ENCODE measurements at regions not wholly inside any gene's neighbourhood (a gene's known extent, or its start where the extent isn't known, plus 50 kb on each side); places are given as distances from the start of the nearest gene placed in this dataset.

GRCh38 chr15:26352909-26353308, 420.0 kb downstream of the GABRB3 start:
- WGBS, 2 experiments: 91 to 94% methylated on average over 4 of the region's 4 CpGs
- Histone ChIP-seq H3K4me3 (ENCODE audit: insufficient read depth, low read depth, low read length) (no peak overlapping the region), H3K27me3 (ENCODE audit: control insufficient read depth, insufficient read depth, low read length, poor library complexity, severe bottlenecking) (no peaks in the 10 kb centered on the region), H3K36me3 (ENCODE audit: control insufficient read depth, insufficient read depth, low read length) (no peaks in the 10 kb centered on the region), H3K4me1 (ENCODE audit: control insufficient read depth, insufficient read depth, low read length) (no peaks in the 10 kb centered on the region), H3K27ac (ENCODE audit: insufficient read depth, low read depth, low read length, poor library complexity, severe bottlenecking) (no peak overlapping the region), H3K9me3 (ENCODE audit: control insufficient read depth, low read length) (no peaks in the 10 kb centered on the region)

DNA sequence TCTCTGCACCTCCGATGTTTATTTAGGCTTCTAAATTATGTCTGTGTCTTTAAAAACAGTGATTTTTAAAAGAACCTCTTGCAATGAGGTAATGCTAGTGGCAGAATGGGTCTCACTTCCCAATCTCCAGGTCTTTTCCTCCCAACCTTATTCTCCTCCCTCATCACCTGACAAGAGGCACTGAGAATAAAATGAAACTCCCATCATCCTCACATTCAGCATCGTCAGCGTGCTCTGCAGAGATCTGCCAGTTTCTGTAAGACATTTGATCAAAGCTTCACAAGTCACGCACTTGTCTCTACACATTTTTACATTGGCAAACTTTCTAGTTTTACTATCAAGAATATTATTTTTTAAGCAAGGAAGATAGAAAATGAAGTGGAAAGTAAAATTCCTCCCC, 420.5 kb downstream of the GABRB3 start:
- Histone ChIP-seq H3K27ac (ENCODE audit: insufficient read depth, low read depth, low read length, poor library complexity, severe bottlenecking) (no peak overlapping the region), H3K36me3 (ENCODE audit: control insufficient read depth, insufficient read depth, low read length) (no peaks in the 10 kb centered on the region), H3K9me3 (ENCODE audit: control insufficient read depth, low read length) (no peaks in the 10 kb centered on the region), H3K4me3 (ENCODE audit: insufficient read depth, low read depth, low read length) (no peak overlapping the region), H3K27me3 (ENCODE audit: control insufficient read depth, insufficient read depth, low read length, poor library complexity, severe bottlenecking) (no peaks in the 10 kb centered on the region), H3K4me1 (ENCODE audit: control insufficient read depth, insufficient read depth, low read length) (no peaks in the 10 kb centered on the region)
- WGBS, 2 experiments: 92 to 96% methylated on average over 4 of the region's 4 CpGs

- Histone ChIP-seq H3K4me1 (ENCODE audit: control insufficient read depth, insufficient read depth, low read length) (no peaks in the 10 kb centered on the region), H3K27me3 (ENCODE audit: control insufficient read depth, insufficient read depth, low read length, poor library complexity, severe bottlenecking) (no peaks in the 10 kb centered on the region), H3K27ac (ENCODE audit: insufficient read depth, low read depth, low read length, poor library complexity, severe bottlenecking) (no peak overlapping the region), H3K36me3 (ENCODE audit: control insufficient read depth, insufficient read depth, low read length) (no peaks in the 10 kb centered on the region), H3K4me3 (ENCODE audit: insufficient read depth, low read depth, low read length) (no peak overlapping the region), H3K9me3 (ENCODE audit: control insufficient read depth, low read length) (no peaks in the 10 kb centered on the region)
These were observed 447.4 kb downstream of the GABRB3 start for GRCh38 chr15:26325495-26325894.

DNA sequence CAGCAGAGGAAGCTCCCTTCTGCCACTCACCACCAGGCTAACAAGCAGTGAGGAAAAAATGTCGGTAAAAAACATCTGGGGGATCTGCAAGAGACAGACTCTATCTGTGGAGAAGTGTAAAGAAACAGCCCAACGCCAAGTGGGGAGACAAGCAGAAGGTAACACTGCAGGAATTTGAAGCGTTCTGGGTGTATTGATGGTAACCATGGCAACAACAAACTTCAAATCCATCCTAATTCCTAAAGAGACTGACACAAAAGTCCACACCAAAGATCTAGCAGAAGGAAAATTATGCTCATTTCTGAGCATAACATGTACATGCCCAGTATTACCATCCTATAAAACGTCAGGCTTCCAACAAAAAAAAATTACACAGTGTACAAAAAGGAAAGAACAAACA, 449.3 kb downstream of the GABRB3 start:
- Histone ChIP-seq H3K27ac (ENCODE audit: insufficient read depth, low read depth, low read length, poor library complexity, severe bottlenecking) (no peak overlapping the region), H3K4me1 (ENCODE audit: control insufficient read depth, insufficient read depth, low read length) (no peaks in the 10 kb centered on the region), H3K36me3 (ENCODE audit: control insufficient read depth, insufficient read depth, low read length) (no peaks in the 10 kb centered on the region), H3K27me3 (ENCODE audit: control insufficient read depth, insufficient read depth, low read length, poor library complexity, severe bottlenecking) (no peaks in the 10 kb centered on the region), H3K9me3 (ENCODE audit: control insufficient read depth, low read length) (no peaks in the 10 kb centered on the region), H3K4me3 (ENCODE audit: insufficient read depth, low read depth, low read length) (no peak overlapping the region)
- 85 to 91% methylated on average over 4 of the region's 4 CpGs for WGBS, 2 experiments

DNA sequence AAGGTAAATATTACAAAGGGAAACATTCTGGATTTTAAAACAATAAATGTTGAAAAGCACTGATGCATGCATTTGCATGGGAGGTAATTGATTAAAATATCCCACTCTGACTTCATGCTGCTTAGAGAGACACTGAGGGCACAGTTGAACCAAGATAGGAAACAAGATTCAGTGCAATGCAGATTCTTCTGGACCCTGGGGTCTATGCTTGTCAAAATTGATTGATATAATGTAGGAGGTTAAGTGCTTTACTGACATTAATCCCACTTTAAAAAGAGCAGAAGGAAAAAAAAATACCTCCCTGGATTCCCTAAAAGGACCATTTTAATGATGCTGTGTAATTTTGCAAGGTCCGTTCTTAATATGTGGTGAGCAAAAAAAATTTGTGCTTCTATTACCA, 454.2 kb downstream of the GABRB3 start:
- no peak overlapping the region for H3K27ac ChIP-seq (ENCODE audit: insufficient read depth, low read depth, low read length, poor library complexity, severe bottlenecking)
- H3K9me3 ChIP-seq (ENCODE audit: control insufficient read depth, low read length): no peaks in the 10 kb centered on the region
- H3K4me3 ChIP-seq (ENCODE audit: insufficient read depth, low read depth, low read length): no peak overlapping the region
- no peaks in the 10 kb centered on the region for H3K36me3 ChIP-seq (ENCODE audit: control insufficient read depth, insufficient read depth, low read length)
- H3K27me3 ChIP-seq (ENCODE audit: control insufficient read depth, insufficient read depth, low read length, poor library complexity, severe bottlenecking): no peaks in the 10 kb centered on the region
- H3K4me1 ChIP-seq (ENCODE audit: control insufficient read depth, insufficient read depth, low read length): no peaks in the 10 kb centered on the region
- WGBS, 2 experiments: 86 to 100% methylated on average over 1 of the region's 1 CpG

- Histone ChIP-seq H3K4me1 (ENCODE audit: control insufficient read depth, insufficient read depth, low read length) (no peaks in the 10 kb centered on the region), H3K27me3 (ENCODE audit: control insufficient read depth, insufficient read depth, low read length, poor library complexity, severe bottlenecking) (no peaks in the 10 kb centered on the region), H3K9me3 (ENCODE audit: control insufficient read depth, low read length) (peaks cover 4% of the 10 kb centered on the region), H3K36me3 (ENCODE audit: control insufficient read depth, insufficient read depth, low read length) (no peaks in the 10 kb centered on the region), H3K4me3 (ENCODE audit: insufficient read depth, low read depth, low read length) (no peak overlapping the region), H3K27ac (ENCODE audit: insufficient read depth, low read depth, low read length, poor library complexity, severe bottlenecking) (no peak overlapping the region)
- WGBS, 2 experiments: 93 to 96% methylated on average over 4 of the region's 4 CpGs
These were observed 451.4 kb upstream of the ATP10A start for GRCh38 chr15:26314577-26314976.

GRCh38 chr15:26311710-26312236, 448.6 kb upstream of the ATP10A start:
- peaks cover 4% of the 10 kb centered on the region for H3K9me3 ChIP-seq (ENCODE audit: control insufficient read depth, low read length)
- H3K4me1 ChIP-seq (ENCODE audit: control insufficient read depth, insufficient read depth, low read length): no peaks in the 10 kb centered on the region
- 88% methylated on average over 3 of the region's 4 CpGs for WGBS, 2 experiments
- H3K4me3 ChIP-seq (ENCODE audit: insufficient read depth, low read depth, low read length): no peak overlapping the region
- no peaks in the 10 kb centered on the region for H3K27me3 ChIP-seq (ENCODE audit: control insufficient read depth, insufficient read depth, low read length, poor library complexity, severe bottlenecking)
- H3K36me3 ChIP-seq (ENCODE audit: control insufficient read depth, insufficient read depth, low read length): no peaks in the 10 kb centered on the region
- H3K27ac ChIP-seq (ENCODE audit: insufficient read depth, low read depth, low read length, poor library complexity, severe bottlenecking): no peak overlapping the region

DNA sequence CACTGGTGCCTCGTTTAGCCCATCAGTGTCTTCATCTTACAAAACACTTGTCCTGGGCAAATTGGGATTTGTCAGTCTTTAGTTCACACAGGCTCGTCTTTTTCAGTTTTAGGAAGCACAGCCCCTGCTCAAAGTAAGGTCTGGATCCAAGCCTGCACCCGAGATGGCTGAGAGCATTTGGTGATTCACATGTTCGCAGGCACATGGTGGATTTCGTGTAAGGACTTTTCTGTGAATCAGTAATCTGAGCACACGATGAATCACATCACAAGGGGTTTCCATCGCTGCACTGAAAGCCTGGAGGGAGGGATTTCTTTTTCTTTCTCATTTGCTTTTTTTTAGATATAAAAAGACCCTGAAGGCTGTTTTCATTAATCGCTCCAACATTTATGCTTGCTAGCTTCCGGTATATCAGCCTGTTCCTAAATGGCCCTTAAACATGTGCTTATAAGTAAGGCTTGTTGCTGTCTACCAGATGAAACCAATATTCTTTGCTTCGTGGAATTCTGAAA, 435.6 kb upstream of the ATP10A start:
- Histone ChIP-seq H3K27ac (ENCODE audit: insufficient read depth, low read depth, low read length, poor library complexity, severe bottlenecking) (no peak overlapping the region), H3K4me1 (ENCODE audit: control insufficient read depth, insufficient read depth, low read length) (peaks cover 6% of the 10 kb centered on the region), H3K9me3 (ENCODE audit: control insufficient read depth, low read length) (no peaks in the 10 kb centered on the region), H3K36me3 (ENCODE audit: control insufficient read depth, insufficient read depth, low read length) (no peaks in the 10 kb centered on the region), H3K27me3 (ENCODE audit: control insufficient read depth, insufficient read depth, low read length, poor library complexity, severe bottlenecking) (no peaks in the 10 kb centered on the region), H3K4me3 (ENCODE audit: insufficient read depth, low read depth, low read length) (no peak overlapping the region)
- 94 to 97% methylated on average over 10 of the region's 10 CpGs for WGBS, 2 experiments

DNA sequence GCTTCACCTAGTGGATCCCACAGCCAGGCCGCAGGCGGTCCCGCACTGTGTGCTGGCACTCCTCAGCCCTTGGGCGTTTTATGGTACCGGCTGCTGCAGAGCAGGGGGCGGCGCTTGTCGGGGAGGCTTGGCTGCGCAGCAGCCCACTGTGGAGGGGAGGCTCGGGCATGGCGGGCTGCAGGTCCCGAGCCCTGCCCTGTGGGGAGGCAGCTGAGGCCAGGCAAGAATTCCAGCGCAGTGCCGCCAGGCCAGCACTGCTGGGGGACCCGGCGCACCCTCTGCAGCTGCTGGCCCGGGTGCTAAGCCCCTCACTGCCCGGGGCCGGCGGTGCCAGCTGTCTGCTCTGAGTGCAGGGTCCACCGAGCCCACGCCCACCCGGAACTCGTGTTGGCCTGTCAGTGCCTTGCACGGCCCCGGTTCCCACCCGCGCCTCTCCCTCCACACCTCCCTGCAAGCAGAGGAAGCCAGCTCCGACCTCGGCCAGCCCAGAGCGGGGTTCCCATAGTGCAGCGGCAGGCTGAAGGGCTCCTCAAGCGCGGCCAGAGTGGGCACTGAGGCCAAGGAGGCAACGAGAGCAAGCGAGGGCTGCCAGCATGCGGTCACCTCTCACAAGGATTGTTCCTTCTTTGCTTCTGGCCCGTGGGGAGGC, 435.0 kb upstream of the ATP10A start:
- Histone ChIP-seq H3K36me3 (ENCODE audit: control insufficient read depth, insufficient read depth, low read length) (no peaks in the 10 kb centered on the region), H3K27me3 (ENCODE audit: control insufficient read depth, insufficient read depth, low read length, poor library complexity, severe bottlenecking) (no peaks in the 10 kb centered on the region), H3K9me3 (ENCODE audit: control insufficient read depth, low read length) (no peaks in the 10 kb centered on the region), H3K4me3 (ENCODE audit: insufficient read depth, low read depth, low read length) (no peak overlapping the region), H3K27ac (ENCODE audit: insufficient read depth, low read depth, low read length, poor library complexity, severe bottlenecking) (no peak overlapping the region), H3K4me1 (ENCODE audit: control insufficient read depth, insufficient read depth, low read length) (peaks cover 6% of the 10 kb centered on the region)
- WGBS, 2 experiments: 95 to 96% methylated on average over 38 of the region's 38 CpGs

DNA sequence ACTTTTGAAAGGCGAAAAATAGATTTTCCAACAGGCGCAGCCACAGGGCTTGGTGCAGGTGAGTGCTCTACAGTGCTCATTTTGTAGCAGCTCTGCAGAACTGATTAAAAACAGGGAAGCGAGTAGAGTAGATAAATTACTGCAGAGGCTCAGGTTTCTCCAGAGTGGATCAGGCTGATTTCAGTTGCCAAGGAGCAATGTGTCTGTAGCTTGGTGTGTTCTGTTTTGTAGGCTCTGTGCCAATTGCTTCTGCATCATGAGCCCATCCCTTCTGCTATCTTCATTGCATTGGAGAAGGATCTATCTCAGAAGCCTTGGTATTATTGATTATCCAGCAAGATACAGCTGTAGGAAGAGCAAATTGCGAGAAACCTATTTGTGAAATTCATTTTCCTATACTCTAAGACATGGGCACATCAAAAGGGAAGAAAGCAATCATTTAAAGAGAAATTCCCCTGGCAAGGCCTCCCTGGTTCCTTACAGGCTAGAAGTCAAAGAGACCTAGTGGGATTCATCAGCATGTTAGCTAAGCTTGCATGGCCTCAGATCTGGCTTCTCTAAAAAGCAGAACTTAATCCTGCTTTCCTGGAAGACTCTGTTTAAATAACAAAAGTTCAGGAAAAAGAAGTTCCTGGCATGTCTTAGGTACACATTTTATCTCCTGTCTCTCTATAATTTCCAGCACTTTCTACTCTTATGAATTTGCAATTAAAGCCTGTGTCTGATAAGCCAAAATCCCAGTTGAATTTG, 432.4 kb upstream of the ATP10A start:
- WGBS, 2 experiments: 88 to 91% methylated on average over 4 of the region's 4 CpGs
- no peaks in the 10 kb centered on the region for H3K9me3 ChIP-seq (ENCODE audit: control insufficient read depth, low read length)
- no peak overlapping the region for H3K4me3 ChIP-seq (ENCODE audit: insufficient read depth, low read depth, low read length)

More for the DNA sequence above, 432.4 kb upstream of the ATP10A start:
- no peaks in the 10 kb centered on the region for H3K36me3 ChIP-seq (ENCODE audit: control insufficient read depth, insufficient read depth, low read length)
- no peak overlapping the region for H3K27ac ChIP-seq (ENCODE audit: insufficient read depth, low read depth, low read length, poor library complexity, severe bottlenecking)
- H3K27me3 ChIP-seq (ENCODE audit: control insufficient read depth, insufficient read depth, low read length, poor library complexity, severe bottlenecking): no peaks in the 10 kb centered on the region
- peaks cover 6% of the 10 kb centered on the region for H3K4me1 ChIP-seq (ENCODE audit: control insufficient read depth, insufficient read depth, low read length)
